GM23338 (cell line): ENCODE measurements at regions not wholly inside any gene's neighbourhood (a gene's known extent, or its start where the extent isn't known, plus 50 kb on each side); places are given as distances from the start of the nearest gene placed in this dataset.

Source experiments
- ATAC-seq: fragments of 200-7000 bp; cut with Tn5 transposase; 3 replicates; pipeline ENCODE4 v1.9.1; 2020
- DNase-seq: peaks from one replicate; pipeline ENCODE4 v3.0.0-alpha.2; 2015; ENCODE audit warnings: low spot score
- H2AFZ ChIP-seq: fragments of 200-600 bp; sonication (generic); 2 replicates; pipeline ENCODE4 v1.8.0; 2016; ENCODE audit warnings: antibody characterized with exemption, mild to moderate bottlenecking, moderate library complexity
- H3F3A ChIP-seq: fragments of 200-600 bp; sonication (generic); replicated peaks from 2 replicates; pipeline ENCODE4 v1.8.0; 2017; ENCODE audit warnings: antibody characterized with exemption, mixed run types, low read depth
- H3K27ac ChIP-seq: fragments of 200-600 bp; sonication (generic); 2 replicates; pipeline ENCODE4 v1.6.1; 2016; ENCODE audit warnings: low read depth
- H3K27me3 ChIP-seq: fragments of 200-600 bp; sonication (generic); 2 replicates; pipeline ENCODE4 v1.8.0; 2016; ENCODE audit warnings: mild to moderate bottlenecking, mixed run types, moderate library complexity; ENCODE audit not compliant: insufficient read depth
- H3K36me3 ChIP-seq: fragments of 200-600 bp; sonication (generic); 2 replicates; pipeline ENCODE4 v1.8.0; 2016; ENCODE audit warnings: mild to moderate bottlenecking; ENCODE audit not compliant: insufficient read depth
- H3K4me1 ChIP-seq: fragments of 200-600 bp; sonication (generic); 2 replicates; pipeline ENCODE4 v1.8.0; 2016; ENCODE audit warnings: mild to moderate bottlenecking, moderate library complexity; ENCODE audit not compliant: insufficient read depth
- H3K4me2 ChIP-seq: fragments of 200-600 bp; sonication (generic); 2 replicates; pipeline ENCODE4 v1.7.1; 2017; ENCODE audit warnings: mixed run types
- H3K4me3 ChIP-seq: fragments of 200-600 bp; sonication (generic); 2 replicates; pipeline ENCODE4 v1.6.1; 2016; ENCODE audit warnings: mixed run types
- H3K79me2 ChIP-seq: fragments of 200-600 bp; sonication (generic); replicated peaks from 2 replicates; pipeline ENCODE4 v1.8.0; 2017; ENCODE audit warnings: mild to moderate bottlenecking; ENCODE audit not compliant: insufficient read depth
- H3K9me2 ChIP-seq: fragments of 200-600 bp; sonication (generic); 2 replicates; pipeline ENCODE4 v1.8.0; 2017; ENCODE audit not compliant: insufficient read depth
- H4K20me1 ChIP-seq: fragments of 200-600 bp; sonication (generic); replicated peaks from 2 replicates; pipeline ENCODE4 v1.8.0; 2017; ENCODE audit warnings: mild to moderate bottlenecking; ENCODE audit not compliant: insufficient read depth
- H3K27ac Mint-ChIP-seq: 2 replicates; pipeline ENCODE4 v1.8.0; 2020; ENCODE audit warnings: inconsistent platforms, mild to moderate bottlenecking, moderate library complexity, mixed read lengths
- H3K27me3 Mint-ChIP-seq: 3 replicates; pipeline ENCODE4 v1.8.0; 2022; ENCODE audit warnings: low read depth, mild to moderate bottlenecking, moderate library complexity, mixed read lengths, inconsistent platforms; ENCODE audit not compliant: insufficient read depth, poor library complexity
- H3K36me3 Mint-ChIP-seq: 3 replicates; pipeline ENCODE4 v1.8.0; 2021; ENCODE audit warnings: low read depth, mild to moderate bottlenecking, inconsistent platforms, moderate library complexity, mixed read lengths
- H3K4me1 Mint-ChIP-seq: 3 replicates; pipeline ENCODE4 v1.8.0; 2020; ENCODE audit warnings: mild to moderate bottlenecking, inconsistent platforms, mixed read lengths
- H3K4me3 Mint-ChIP-seq: 3 replicates; pipeline ENCODE4 v1.8.0; 2021; ENCODE audit warnings: moderate library complexity, mild to moderate bottlenecking, inconsistent platforms, mixed read lengths
- H3K9me3 Mint-ChIP-seq: 3 replicates; pipeline ENCODE4 v1.8.0; 2020; ENCODE audit warnings: moderate library complexity, mild to moderate bottlenecking, inconsistent platforms, mixed read lengths
- CREB1 ChIP-seq: fragments of 250-450 bp; sonication (Bioruptor Pico); IDR thresholded peaks from 2 replicates; pipeline ENCODE4 v1.5.0; 2020; ENCODE audit warnings: low read depth, mild to moderate bottlenecking, moderate library complexity
- EZH2 ChIP-seq: fragments of 200-600 bp; sonication (generic); IDR thresholded peaks from one replicate; pipeline ENCODE4 v1.8.0; 2017; ENCODE audit warnings: antibody characterized with exemption, mild to moderate bottlenecking, low read depth; ENCODE audit not compliant: unreplicated experiment
- EZH2phosphoT487 ChIP-seq: fragments of 200-600 bp; sonication (generic); IDR thresholded peaks from one replicate; pipeline ENCODE4 v1.8.1; 2018; ENCODE audit warnings: antibody characterized with exemption; ENCODE audit not compliant: unreplicated experiment
- JUNB ChIP-seq: IDR thresholded peaks from one replicate; pipeline ENCODE4 v1.6.1; 2016; ENCODE audit warnings: antibody characterized with exemption; ENCODE audit not compliant: unreplicated experiment
- NANOG ChIP-seq: IDR thresholded peaks from 2 replicates; pipeline ENCODE4 v1.6.1; 2016; ENCODE audit warnings: antibody characterized with exemption, borderline replicate concordance
- POLR2AphosphoS5 ChIP-seq: IDR thresholded peaks from 2 replicates; pipeline ENCODE4 v1.6.1; 2016; ENCODE audit warnings: antibody characterized with exemption, low read depth
- STAT1 ChIP-seq: IDR thresholded peaks from one replicate; pipeline ENCODE4 v1.6.1; 2016; ENCODE audit warnings: antibody characterized with exemption; ENCODE audit not compliant: unreplicated experiment
- ZNF114 ChIP-seq: fragments of 250-450 bp; sonication (Bioruptor Pico); IDR thresholded peaks from 2 replicates; pipeline ENCODE4 v1.5.0; 2020; ENCODE audit warnings: mild to moderate bottlenecking, moderate library complexity
- ZNF331 ChIP-seq: fragments of 250-450 bp; sonication (Bioruptor Pico); IDR thresholded peaks from 2 replicates; pipeline ENCODE4 v1.5.0; 2020; ENCODE audit warnings: low read depth, mild to moderate bottlenecking, moderate library complexity
- TF ChIP-seq, protein P1 (sequence below): fragments of 250-450 bp; sonication (Bioruptor Pico); IDR thresholded peaks from 2 replicates; pipeline ENCODE4 v1.5.0; 2020; ENCODE audit warnings: mild to moderate bottlenecking, moderate library complexity
- TF ChIP-seq, protein P2 (sequence below): IDR thresholded peaks from 2 replicates; pipeline ENCODE4 v1.6.1; 2016; ENCODE audit warnings: antibody characterized with exemption
- TF ChIP-seq, protein P3 (sequence below), 2 experiments: fragments of 200-600 bp in 1 of 2; sonication (generic) in 1 of 2; conservative IDR thresholded peaks; 2 replicates each; pipeline versions ENCODE4 v1.5.1 to v1.6.1; 2016 to 2017; ENCODE audit warnings: antibody characterized with exemption in 2 of 2, low read depth in 2 of 2, mild to moderate bottlenecking in 2 of 2, moderate library complexity in 1 of 2
- TF ChIP-seq, protein P4 (sequence below): IDR thresholded peaks from one replicate; pipeline ENCODE4 v1.6.1; 2018; ENCODE audit warnings: antibody characterized with exemption; ENCODE audit not compliant: unreplicated experiment

DNA sequence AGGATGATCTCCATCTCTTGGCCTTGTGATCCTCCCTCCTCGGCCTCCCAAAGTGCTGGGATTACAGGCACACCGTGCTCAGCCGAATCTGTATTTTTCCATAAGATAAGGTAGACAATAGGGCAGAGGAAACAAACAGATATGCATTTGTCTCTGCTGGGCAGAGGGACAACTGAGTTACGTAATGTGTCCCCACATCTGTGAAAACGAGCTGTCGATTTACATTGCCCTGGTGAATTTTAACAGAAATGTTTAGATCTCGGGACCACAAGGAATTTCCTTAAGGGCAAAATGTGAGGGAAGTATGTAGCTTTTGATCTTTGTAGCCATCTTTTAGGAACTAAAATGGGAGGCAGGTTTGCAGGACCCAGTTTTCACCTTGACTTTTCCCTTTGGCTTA is 189.7 kb downstream of the TRIML1 start:
- Histone ChIP-seq H3K36me3 (no peaks in the 10 kb centered on the region), H4K20me1 (no peaks in the 10 kb centered on the region), H3K4me2 (no peak overlapping the region), H3K27ac (no peak overlapping the region), H3K4me1 (no peaks in the 10 kb centered on the region), H3K79me2 (no peaks in the 10 kb centered on the region), H3K27me3 (no peaks in the 10 kb centered on the region), H3F3A (no peaks in the 10 kb centered on the region), H3K4me3 (no peak overlapping the region), H2AFZ (no peak overlapping the region; the same call in 1 of the 2 replicates), H3K9me2 (no peaks in the 10 kb centered on the region)
- DNase-seq (no peak), ATAC-seq (no peak)
- no peaks in the 10 kb centered on the region for H3K4me1 Mint-ChIP-seq
- TF ChIP-seq STAT1 (no peak), EZH2phosphoT487 (no peak), POLR2AphosphoS5 (no peak), CREB1 (CRISPR knock-in tag) (no peak), NANOG (no peak), ZNF114 (CRISPR knock-in tag) (no peak), ZNF331 (CRISPR knock-in tag) (no peak), EZH2 (no peak), JUNB (no peak)
- TF ChIP-seq, protein P1, sequence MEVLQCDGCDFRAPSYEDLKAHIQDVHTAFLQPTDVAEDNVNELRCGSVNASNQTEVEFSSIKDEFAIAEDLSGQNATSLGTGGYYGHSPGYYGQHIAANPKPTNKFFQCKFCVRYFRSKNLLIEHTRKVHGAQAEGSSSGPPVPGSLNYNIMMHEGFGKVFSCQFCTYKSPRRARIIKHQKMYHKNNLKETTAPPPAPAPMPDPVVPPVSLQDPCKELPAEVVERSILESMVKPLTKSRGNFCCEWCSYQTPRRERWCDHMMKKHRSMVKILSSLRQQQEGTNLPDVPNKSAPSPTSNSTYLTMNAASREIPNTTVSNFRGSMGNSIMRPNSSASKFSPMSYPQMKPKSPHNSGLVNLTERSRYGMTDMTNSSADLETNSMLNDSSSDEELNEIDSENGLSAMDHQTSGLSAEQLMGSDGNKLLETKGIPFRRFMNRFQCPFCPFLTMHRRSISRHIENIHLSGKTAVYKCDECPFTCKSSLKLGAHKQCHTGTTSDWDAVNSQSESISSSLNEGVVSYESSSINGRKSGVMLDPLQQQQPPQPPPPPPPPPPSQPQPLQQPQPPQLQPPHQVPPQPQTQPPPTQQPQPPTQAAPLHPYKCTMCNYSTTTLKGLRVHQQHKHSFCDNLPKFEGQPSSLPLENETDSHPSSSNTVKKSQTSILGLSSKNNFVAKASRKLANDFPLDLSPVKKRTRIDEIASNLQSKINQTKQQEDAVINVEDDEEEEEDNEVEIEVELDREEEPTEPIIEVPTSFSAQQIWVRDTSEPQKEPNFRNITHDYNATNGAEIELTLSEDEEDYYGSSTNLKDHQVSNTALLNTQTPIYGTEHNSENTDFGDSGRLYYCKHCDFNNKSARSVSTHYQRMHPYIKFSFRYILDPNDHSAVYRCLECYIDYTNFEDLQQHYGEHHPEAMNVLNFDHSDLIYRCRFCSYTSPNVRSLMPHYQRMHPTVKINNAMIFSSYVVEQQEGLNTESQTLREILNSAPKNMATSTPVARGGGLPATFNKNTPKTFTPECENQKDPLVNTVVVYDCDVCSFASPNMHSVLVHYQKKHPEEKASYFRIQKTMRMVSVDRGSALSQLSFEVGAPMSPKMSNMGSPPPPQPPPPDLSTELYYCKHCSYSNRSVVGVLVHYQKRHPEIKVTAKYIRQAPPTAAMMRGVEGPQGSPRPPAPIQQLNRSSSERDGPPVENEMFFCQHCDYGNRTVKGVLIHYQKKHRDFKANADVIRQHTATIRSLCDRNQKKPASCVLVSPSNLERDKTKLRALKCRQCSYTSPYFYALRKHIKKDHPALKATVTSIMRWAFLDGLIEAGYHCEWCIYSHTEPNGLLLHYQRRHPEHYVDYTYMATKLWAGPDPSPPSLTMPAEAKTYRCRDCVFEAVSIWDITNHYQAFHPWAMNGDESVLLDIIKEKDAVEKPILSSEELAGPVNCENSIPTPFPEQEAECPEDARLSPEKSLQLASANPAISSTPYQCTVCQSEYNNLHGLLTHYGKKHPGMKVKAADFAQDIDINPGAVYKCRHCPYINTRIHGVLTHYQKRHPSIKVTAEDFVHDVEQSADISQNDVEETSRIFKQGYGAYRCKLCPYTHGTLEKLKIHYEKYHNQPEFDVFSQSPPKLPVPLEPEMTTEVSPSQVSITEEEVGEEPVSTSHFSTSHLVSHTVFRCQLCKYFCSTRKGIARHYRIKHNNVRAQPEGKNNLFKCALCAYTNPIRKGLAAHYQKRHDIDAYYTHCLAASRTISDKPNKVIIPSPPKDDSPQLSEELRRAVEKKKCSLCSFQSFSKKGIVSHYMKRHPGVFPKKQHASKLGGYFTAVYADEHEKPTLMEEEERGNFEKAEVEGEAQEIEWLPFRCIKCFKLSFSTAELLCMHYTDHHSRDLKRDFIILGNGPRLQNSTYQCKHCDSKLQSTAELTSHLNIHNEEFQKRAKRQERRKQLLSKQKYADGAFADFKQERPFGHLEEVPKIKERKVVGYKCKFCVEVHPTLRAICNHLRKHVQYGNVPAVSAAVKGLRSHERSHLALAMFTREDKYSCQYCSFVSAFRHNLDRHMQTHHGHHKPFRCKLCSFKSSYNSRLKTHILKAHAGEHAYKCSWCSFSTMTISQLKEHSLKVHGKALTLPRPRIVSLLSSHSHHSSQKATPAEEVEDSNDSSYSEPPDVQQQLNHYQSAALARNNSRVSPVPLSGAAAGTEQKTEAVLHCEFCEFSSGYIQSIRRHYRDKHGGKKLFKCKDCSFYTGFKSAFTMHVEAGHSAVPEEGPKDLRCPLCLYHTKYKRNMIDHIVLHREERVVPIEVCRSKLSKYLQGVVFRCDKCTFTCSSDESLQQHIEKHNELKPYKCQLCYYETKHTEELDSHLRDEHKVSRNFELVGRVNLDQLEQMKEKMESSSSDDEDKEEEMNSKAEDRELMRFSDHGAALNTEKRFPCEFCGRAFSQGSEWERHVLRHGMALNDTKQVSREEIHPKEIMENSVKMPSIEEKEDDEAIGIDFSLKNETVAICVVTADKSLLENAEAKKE (CRISPR knock-in tag), result no peak
- TF ChIP-seq, protein P2, sequence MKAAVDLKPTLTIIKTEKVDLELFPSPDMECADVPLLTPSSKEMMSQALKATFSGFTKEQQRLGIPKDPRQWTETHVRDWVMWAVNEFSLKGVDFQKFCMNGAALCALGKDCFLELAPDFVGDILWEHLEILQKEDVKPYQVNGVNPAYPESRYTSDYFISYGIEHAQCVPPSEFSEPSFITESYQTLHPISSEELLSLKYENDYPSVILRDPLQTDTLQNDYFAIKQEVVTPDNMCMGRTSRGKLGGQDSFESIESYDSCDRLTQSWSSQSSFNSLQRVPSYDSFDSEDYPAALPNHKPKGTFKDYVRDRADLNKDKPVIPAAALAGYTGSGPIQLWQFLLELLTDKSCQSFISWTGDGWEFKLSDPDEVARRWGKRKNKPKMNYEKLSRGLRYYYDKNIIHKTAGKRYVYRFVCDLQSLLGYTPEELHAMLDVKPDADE, result no peak
- TF ChIP-seq, protein P3, sequence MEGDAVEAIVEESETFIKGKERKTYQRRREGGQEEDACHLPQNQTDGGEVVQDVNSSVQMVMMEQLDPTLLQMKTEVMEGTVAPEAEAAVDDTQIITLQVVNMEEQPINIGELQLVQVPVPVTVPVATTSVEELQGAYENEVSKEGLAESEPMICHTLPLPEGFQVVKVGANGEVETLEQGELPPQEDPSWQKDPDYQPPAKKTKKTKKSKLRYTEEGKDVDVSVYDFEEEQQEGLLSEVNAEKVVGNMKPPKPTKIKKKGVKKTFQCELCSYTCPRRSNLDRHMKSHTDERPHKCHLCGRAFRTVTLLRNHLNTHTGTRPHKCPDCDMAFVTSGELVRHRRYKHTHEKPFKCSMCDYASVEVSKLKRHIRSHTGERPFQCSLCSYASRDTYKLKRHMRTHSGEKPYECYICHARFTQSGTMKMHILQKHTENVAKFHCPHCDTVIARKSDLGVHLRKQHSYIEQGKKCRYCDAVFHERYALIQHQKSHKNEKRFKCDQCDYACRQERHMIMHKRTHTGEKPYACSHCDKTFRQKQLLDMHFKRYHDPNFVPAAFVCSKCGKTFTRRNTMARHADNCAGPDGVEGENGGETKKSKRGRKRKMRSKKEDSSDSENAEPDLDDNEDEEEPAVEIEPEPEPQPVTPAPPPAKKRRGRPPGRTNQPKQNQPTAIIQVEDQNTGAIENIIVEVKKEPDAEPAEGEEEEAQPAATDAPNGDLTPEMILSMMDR (conservative IDR thresholded peaks at IDR 0.05; ENCODE audit: low read depth in 2 of 2), result no peak
- TF ChIP-seq, protein P4, sequence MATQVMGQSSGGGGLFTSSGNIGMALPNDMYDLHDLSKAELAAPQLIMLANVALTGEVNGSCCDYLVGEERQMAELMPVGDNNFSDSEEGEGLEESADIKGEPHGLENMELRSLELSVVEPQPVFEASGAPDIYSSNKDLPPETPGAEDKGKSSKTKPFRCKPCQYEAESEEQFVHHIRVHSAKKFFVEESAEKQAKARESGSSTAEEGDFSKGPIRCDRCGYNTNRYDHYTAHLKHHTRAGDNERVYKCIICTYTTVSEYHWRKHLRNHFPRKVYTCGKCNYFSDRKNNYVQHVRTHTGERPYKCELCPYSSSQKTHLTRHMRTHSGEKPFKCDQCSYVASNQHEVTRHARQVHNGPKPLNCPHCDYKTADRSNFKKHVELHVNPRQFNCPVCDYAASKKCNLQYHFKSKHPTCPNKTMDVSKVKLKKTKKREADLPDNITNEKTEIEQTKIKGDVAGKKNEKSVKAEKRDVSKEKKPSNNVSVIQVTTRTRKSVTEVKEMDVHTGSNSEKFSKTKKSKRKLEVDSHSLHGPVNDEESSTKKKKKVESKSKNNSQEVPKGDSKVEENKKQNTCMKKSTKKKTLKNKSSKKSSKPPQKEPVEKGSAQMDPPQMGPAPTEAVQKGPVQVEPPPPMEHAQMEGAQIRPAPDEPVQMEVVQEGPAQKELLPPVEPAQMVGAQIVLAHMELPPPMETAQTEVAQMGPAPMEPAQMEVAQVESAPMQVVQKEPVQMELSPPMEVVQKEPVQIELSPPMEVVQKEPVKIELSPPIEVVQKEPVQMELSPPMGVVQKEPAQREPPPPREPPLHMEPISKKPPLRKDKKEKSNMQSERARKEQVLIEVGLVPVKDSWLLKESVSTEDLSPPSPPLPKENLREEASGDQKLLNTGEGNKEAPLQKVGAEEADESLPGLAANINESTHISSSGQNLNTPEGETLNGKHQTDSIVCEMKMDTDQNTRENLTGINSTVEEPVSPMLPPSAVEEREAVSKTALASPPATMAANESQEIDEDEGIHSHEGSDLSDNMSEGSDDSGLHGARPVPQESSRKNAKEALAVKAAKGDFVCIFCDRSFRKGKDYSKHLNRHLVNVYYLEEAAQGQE, result no peak
- no peak overlapping the region for H3K27ac Mint-ChIP-seq
- H3K27me3 Mint-ChIP-seq, result no peaks in the 10 kb centered on the region
- no peaks in the 10 kb centered on the region; the same call in 2 of the 3 replicates for H3K36me3 Mint-ChIP-seq
- no peaks in the 10 kb centered on the region; the same call in 2 of the 3 replicates for H3K9me3 Mint-ChIP-seq
- H3K4me3 Mint-ChIP-seq, result no peak overlapping the region
